ENCODE measurements at regions not wholly inside any gene's neighbourhood (a gene's known extent, or its start where the extent isn't known, plus 50 kb on each side); places are given as distances from the start of the nearest gene placed in this dataset.

GRCh38 chr1:83545066-83545862 lies 453.7 kb downstream of the TTLL7 start:
- WGBS, 2 donors: 75 to 76% methylated on average over 5 of the region's 5 CpGs

DNA sequence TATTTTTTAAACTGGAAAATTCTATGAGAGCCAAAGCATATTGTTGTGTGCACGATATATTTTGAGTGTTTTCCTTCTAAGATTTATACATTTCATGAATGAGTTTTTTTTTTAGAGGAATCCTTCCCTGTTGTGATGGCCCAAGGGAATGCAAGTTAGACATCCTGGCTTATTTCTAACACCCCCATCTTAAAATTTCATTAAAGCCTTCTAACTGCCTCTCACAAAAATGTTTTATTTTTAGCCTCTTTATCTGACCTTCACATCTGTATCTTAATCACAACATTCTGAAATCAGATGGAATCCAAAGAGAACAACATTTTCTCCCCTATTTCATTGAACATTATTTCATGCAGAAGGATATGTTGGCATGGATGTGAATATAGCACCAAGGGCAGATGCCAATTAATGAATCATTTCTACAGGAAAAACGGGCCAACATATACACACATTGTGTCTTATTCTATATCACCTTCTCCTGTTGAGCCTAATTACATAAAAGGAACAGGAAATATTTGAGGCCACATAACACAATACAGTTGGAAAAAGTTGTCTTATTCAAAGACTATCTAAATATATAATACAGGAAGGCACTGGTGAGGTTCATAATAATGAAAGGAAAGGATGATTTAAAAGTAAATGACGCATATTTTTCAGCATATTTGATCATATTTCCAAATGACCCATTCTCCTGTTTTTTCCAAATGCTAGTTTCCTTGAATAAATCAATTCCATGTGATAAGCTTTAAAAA lies 455.5 kb downstream of the TTLL7 start:
- no peaks in the 10 kb centered on the region for H3K27me3 ChIP-seq
- H3K27ac ChIP-seq: no peak overlapping the region
- intact Hi-C loops (cut with DNase I): no loop called here
- DNase-seq: no peak
- H3K36me3 ChIP-seq: no peaks in the 10 kb centered on the region
- no peaks in the 10 kb centered on the region for H3K4me1 ChIP-seq
- no peaks in the 10 kb centered on the region for H3K9me3 ChIP-seq
- 59 to 64% methylated on average over 3 of the region's 3 CpGs for WGBS, 2 donors
- TF ChIP-seq CTCF (IDR thresholded peaks at IDR 0.05): no peak
- TF ChIP-seq POLR2A (IDR thresholded peaks at IDR 0.05): no peak
- H3K4me3 ChIP-seq: no peak overlapping the region

More at GRCh38 chr1:83545066-83545862, 453.7 kb downstream of the TTLL7 start:
- DNase-seq: no peak
- Histone ChIP-seq H3K4me1 (no peaks in the 10 kb centered on the region), H3K36me3 (no peaks in the 10 kb centered on the region), H3K4me3 (no peak overlapping the region), H3K27ac (no peak overlapping the region), H3K9me3 (no peaks in the 10 kb centered on the region), H3K27me3 (no peaks in the 10 kb centered on the region)
- intact Hi-C loops (cut with DNase I): no loop called here
- TF ChIP-seq CTCF (IDR thresholded peaks at IDR 0.05) (no peak), POLR2A (IDR thresholded peaks at IDR 0.05) (no peak)

DNA sequence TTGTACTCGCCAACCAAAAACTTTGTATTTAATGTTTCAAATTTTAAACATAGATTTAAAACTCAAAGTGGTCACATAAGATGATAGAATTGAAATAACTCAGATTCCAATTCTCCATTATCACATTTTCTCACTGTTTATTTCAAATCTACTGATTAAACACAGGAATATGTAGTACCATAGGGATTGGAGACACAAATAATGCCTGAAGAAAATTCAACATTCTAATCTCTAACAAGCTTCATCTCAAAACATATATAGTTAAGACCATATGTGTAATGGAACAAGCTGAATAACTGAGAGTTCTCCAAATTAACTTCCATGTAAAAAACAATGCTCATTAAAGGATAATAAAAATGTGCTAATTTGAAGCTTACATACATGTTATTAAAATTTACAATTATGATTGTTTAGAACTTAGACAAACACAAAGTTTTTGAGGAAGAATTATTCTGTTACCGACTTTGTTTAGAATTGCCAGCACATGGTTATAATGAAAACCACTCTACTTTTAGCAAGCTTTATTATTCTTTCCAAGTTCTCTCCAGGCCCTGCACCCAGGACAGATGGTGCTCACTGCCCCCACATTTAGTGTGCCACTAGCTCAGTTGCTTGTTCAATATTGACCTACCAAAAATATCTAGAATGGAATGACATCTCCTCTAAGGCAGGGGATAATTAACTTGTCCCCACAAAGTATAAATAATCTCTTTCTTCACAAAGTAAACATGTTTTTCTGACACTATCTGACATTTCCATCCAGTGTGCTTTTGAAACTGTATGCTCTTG lies 467.2 kb downstream of the TTLL7 start:
- Histone ChIP-seq H3K4me3 (no peak overlapping the region), H3K4me1 (no peaks in the 10 kb centered on the region), H3K27ac (no peak overlapping the region), H3K27me3 (no peaks in the 10 kb centered on the region), H3K9me3 (no peaks in the 10 kb centered on the region), H3K36me3 (no peaks in the 10 kb centered on the region)
- WGBS, 2 donors: 85 to 87% methylated on average over 2 of the region's 2 CpGs
- no peak for DNase-seq
- intact Hi-C loops (cut with DNase I): no loop called here
- no peak for TF ChIP-seq POLR2A (IDR thresholded peaks at IDR 0.05)
- TF ChIP-seq CTCF (IDR thresholded peaks at IDR 0.05): no peak

DNA sequence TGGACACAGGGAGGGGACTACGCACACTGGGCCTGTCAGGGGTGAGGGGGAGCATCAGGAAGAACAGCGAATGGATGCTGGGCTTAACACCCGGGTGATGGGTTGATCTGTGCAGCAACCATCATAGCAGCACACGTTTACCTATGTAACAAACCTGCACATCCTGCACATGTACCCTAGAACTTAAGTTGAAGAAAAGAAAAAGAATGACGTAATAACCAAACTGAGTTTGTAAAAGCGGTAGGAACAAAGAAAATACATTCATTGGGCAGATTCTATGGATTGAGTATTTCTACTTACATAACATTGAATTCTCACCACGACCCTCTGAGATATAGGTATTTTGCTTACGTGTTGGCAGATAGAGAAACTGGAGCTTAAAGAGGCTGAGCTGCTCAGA lies 468.4 kb downstream of the TTLL7 start:
- Histone ChIP-seq H3K36me3 (no peaks in the 10 kb centered on the region), H3K4me3 (no peak overlapping the region), H3K27me3 (no peaks in the 10 kb centered on the region), H3K27ac (no peak overlapping the region), H3K9me3 (no peaks in the 10 kb centered on the region), H3K4me1 (no peaks in the 10 kb centered on the region)
- 82 to 88% methylated on average over 8 of the region's 8 CpGs for WGBS, 2 donors
- intact Hi-C loops (cut with DNase I): no loop called here
- DNase-seq: no peak
- no peak for TF ChIP-seq POLR2A (IDR thresholded peaks at IDR 0.05)
- TF ChIP-seq CTCF (IDR thresholded peaks at IDR 0.05): no peak

GRCh38 chr1:83527987-83528386 lies 470.9 kb downstream of the TTLL7 start:
- no peak overlapping the region for H3K27ac ChIP-seq
- H3K4me3 ChIP-seq: no peak overlapping the region
- no peak for DNase-seq
- no peaks in the 10 kb centered on the region for H3K9me3 ChIP-seq
- H3K4me1 ChIP-seq: no peaks in the 10 kb centered on the region
- TF ChIP-seq POLR2A (IDR thresholded peaks at IDR 0.05): no peak
- TF ChIP-seq CTCF (IDR thresholded peaks at IDR 0.05): no peak
- no peaks in the 10 kb centered on the region for H3K27me3 ChIP-seq
- intact Hi-C loops (cut with DNase I): no loop called here
- no peaks in the 10 kb centered on the region for H3K36me3 ChIP-seq
